Stimulated activated CD4-positive, alpha-beta T cell treated with anti-CD3 and anti-CD28 coated beads, Interleukin-4, amount 100 ng/mL, for 48 hours (primary cell): ENCODE measurements at regions not wholly inside any gene's neighbourhood (a gene's known extent, or its start where the extent isn't known, plus 50 kb on each side); places are given as distances from the start of the nearest gene placed in this dataset.

Experiments used
- DNase-seq, 2 donors: peaks; one replicate each; pipeline ENCODE4 v3.0.0-alpha.2; 2020; ENCODE audit warnings: low read depth in 2 of 2

DNA sequence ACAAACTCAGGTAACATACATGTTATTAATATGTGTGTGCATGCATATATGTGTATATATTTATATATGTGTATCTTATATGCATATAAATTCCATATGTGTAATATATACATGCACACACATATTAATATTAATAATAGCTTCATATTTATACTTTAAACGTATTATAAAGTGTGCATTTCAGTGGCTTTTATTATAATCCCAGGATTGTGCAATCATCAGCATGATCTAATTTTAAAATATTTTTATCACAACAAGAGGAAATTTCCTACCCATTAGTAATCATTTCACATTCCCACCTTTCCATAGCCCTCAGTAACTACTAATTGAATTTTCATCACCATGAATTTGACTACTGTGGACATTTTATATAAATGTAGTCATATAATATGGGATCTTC is 2211.9 kb upstream of the TENM3 start:
- no peak for DNase-seq

DNA sequence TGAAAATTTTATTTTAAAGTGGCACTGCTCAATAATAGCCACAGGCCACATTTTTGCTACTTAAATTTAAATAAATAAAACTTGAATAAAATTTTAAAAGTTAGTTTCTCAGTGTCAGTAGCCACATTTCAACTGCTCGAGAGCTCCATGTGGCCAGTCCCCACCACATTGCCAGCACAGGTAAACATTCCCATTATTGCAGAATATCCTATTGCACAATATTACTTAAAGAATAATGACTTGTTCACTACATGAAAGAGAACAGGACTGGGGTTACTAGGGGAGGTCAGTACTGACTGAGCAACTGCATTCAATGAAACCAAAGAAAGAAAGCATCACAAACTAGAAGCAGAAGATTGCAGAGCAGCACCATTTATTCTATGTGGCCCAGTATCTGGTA is 2201.6 kb upstream of the TENM3 start:
- no peak for DNase-seq

DNA sequence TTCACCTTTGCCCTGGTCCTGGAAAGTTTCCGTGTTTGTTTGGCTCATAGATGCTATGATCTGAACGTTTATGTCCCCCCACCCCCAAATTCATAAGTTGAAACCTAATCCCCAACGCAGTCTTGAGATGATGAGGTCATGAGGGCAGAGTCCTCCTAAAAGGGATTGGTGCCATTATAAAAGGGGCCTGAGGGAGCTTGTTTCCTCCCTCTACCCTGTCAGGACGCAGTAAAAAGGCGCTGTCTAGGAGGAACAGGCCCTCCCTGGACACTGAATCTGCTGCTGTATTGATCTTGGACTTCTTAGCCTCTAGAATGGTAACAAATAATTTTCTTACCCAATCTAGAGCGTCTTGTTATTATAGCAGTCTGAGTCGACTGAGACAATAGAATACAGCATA is 2190.6 kb upstream of the TENM3 start:
- no peak for DNase-seq

DNA sequence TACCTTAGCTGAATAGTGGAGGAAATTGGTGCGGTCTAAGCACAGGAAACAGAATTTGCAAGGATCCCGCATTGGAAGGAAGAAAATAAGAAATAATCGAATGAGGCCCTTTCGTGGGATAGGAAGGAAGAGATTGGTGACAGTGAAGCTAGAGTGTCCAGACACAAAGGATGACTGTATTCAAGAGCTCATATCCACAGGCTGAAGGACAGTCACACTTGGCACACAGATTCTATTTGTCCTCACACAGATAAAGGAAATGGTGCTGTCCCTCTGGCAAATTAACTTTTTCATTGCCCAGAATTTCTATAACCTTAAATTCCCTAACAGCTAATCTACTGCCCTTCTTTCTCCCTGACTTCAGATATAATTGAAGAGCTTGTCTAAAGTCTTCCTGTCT is 2188.9 kb upstream of the TENM3 start:
- DNase-seq = no peak

DNA sequence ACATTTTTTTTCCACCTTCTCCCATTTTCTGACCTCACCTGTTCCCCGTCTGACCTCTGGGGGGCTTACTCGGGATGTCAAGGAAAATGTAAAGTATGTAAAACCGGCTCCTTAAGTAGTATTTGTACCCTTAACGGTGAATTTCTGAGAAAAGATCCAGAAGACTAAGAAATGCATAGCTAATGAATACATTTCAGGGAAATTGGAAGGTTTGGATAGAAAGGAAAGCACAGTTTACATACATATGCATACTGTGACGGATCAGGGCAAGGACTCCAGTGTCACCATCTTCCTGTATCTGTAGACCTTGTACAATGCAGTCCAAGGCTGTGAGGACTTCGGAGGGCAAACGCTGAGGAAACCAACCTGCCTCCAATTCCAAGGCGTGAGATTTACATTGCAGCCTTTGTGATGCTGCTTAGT is 2185.9 kb upstream of the TENM3 start:
- no peak for DNase-seq

DNA sequence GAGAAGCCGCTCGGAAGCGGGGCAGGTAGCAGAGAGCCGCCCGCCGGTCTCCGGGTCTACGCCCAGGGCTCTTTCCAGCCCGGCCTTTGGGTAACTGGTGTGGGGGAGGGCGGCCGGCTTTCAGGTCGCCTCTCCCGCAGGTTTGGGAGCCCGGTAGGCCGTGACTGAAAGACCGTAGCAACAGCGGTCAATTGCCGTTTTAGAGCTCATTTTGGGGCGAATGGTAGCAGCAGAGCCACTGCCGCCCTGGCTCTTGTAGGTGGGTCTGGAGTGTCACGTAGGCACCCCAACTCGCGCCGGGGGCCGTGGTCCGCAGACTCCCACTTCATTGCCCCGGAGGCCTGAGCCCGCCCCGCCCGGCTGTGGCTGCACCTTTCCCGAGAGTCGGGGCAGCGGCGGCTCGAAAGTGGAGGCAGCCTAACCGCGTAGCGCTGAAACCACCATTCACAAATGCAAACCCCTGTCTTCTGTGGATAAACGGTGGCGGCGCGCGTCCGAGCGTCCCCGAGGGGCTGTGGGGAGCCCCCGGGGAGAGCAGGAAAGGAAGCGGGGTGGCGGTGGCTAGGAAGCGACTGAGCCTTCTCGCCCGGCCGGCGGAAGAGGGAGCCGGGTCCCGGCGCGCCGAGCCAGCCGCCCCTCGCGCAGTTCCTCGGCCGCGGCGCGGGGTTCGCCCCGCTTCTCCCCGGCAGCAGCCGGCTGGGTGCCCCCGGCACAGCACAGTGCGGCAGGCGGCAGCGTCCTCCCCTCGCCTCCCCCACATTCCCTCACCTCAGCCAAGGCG is 2185.1 kb upstream of the TENM3 start:
- DNase-seq = no peak

DNA sequence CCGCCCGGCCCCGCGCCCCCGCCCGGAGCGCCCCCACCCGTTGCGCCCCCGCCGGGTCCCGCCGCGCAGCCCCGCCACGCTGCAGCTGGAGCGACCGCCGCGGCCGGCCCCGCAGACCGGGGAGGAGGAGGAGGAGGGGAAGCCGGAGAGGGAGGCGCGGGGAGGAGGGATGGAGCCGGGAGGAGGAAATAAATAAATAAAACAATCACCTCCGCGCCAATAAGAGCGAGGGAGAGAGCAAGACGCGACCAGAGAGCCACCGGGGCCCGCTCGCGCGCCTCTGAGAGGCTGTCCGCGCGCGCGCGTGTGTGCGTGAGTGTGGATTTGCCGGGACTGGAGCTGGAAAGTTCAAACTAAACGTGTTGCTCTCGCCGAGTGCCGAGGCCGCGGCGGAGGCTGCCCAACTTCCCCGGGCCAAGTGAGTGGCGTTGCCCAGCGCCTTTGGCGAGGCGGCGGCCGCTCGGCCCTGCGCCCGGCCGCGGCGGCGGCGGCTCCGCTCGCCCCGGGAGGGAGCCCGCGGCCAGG is 2184.4 kb upstream of the TENM3 start:
- DNase-seq = no peak

DNA sequence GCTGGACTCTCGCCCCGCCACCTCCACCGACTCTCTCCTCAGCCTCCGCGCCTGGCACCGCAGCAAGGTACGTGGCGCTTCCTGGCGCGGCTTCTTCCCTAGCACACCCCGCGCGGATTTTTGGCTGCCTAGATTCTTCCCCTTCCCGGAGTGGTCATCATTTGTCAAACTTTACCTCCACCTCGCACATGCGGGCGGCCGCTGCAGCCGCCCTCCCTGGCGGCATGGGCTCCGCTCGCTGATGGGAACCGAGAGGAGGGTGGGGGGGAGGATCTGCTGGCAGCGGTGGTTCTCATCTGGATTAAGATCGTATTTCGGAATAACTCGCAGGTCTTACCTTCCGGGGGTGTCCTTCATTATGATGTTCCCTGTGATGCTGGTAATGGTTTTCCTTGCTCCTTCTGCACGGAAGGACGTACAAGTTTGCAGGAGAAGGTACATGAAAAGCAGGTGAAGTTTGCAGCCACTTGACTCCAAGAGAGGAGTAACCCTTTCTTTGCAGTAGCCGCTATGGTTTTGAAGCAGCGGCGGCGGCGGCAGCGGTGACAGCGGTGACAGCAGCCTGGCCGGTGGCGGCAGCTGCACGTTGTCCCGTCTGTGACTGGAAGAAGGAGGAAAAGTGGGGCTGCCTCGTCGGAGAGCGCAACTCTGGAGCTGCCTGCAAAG is 2183.9 kb upstream of the TENM3 start:
- DNase-seq = no peak

DNA sequence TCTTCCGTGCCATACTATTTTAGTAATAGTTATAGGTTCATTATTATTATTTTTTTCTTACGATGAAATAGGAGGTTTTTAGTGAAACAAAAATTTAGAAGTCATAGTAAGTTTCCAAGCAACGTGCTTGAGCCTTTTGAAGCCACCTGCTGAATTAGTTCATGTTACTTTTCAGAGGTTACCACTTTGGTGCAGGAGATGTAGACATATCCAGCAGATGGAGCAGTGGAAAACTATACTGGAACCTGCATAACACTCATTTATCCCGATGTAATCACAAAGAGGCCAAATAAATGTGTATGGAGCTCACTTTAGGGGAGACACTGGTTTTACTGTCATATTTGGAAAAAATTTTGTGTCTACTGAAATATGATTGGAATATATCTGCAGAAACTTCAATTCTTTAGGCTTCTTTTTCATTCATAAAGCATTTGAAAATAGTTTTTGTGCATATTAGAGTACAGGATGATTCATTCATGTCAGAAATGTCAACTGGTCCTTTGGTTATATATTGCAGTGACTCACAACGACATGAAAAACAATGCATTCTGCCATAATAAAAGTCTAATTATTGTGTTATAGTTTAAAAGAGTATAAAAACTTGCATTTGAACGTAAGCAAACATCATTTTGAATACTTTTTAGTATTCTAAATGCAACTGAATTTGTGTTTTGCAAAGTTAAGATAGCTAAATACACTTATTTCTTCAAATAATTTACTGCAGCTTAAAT is 2182.9 kb upstream of the TENM3 start:
- no peak for DNase-seq

DNA sequence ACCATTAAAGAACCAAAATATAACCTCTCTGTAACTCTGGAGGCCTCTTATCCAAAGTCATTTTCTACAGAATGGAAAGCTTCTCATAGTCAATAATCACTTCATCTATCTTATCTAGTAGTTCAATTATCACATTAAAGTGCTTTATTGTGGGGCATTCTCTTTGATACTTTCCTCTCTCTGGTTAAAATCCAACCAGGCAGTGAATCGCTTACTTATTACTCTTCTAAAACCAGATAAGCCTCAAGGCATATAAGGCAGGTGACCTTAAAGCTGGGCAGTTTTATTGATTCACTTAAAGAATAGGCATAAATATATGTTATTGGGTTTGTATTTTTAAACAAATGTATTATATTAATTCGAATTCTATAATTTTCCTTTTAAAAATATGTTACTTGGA is 2162.1 kb upstream of the TENM3 start:
- DNase-seq = no peak

DNA sequence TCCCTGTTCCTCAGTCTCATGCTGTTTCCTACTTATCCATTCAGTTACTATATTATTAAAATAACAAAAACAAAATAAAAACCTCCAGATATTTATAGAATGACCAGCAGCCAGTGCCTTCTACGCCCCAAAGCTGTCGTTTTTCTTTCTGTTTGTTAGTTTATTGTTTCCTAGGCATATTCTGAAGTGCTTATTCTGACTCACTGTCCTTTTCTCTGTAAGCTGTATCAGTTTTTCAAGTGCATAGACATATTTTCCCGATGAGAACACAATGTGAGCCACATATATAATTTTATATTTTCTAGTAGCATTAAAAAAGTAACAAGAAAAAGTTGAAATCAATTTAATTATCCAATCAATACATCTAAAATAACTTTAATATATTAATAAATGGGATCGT is 2158.6 kb upstream of the TENM3 start:
- DNase-seq = no peak

DNA sequence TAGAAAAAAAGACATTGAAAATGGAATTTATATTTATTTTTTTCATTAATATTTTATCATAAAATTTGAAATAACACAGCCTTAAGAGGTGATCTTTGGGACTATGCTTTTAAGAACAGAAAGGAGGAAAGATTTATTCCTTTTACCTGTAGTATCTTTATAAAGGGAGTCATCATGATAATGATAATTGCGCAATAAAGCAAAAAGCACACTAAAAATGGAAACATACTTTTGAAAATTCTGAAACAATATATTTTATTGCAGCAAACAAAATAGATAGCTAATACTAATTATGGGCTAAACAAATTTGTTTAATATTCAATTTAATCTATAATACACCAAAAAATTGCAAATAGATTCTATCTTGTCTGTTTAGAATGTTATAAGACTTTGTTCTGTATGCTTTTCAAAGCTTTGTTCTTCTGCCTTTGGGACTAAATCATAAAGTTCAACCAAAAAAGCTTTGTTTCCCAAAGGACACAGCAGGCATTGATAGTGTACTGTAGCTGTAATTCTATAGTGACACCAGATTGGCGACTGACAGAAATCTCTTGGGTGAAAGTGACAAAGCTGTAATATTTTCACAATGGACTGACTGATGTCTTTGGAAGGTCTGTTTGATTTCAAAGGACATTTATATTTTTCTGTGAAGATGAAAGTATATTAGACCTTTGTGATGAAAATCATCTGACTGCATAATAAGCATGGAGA is 2156.6 kb upstream of the TENM3 start:
- DNase-seq = no peak

DNA sequence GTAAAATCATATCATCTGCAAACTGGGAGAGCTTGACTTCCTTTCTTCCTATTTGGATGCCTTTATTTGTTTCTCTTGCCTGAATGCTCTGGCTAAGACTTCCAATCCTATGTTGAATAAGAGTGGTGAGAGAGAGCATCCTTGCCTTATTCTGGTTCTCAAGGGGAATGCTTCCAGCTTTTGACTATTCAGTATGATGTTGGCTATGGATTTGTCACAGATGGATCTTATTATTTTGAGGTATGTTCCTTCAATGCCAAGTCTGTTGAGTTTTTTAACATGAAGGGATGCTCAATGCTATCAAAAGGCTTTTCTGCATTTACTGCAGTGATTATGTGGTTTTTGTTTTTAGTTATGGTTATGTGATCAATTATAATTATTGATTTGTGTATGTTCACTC is 2144.6 kb upstream of the TENM3 start:
- no peak for DNase-seq

DNA sequence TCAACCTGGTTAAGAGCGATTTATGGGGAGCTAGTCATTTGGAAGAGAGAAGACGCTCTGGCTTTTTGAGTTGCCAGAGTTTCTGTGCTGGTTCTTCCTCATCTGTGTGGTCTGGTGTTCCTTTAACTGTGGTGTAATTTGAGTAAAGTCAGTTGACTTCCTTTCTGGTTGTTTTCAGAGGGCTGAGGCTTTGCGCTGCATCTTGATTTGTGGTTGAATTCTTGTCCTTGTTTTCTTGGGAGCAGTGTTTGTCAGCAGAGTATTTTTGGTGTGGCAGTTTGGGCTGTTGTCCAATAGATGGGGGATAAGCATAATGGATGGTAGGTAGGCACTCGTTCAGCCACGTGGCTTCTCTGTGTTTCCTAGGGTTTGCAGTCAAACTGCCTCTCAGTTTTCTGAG is 2143.2 kb upstream of the TENM3 start:
- no peak for DNase-seq

DNA sequence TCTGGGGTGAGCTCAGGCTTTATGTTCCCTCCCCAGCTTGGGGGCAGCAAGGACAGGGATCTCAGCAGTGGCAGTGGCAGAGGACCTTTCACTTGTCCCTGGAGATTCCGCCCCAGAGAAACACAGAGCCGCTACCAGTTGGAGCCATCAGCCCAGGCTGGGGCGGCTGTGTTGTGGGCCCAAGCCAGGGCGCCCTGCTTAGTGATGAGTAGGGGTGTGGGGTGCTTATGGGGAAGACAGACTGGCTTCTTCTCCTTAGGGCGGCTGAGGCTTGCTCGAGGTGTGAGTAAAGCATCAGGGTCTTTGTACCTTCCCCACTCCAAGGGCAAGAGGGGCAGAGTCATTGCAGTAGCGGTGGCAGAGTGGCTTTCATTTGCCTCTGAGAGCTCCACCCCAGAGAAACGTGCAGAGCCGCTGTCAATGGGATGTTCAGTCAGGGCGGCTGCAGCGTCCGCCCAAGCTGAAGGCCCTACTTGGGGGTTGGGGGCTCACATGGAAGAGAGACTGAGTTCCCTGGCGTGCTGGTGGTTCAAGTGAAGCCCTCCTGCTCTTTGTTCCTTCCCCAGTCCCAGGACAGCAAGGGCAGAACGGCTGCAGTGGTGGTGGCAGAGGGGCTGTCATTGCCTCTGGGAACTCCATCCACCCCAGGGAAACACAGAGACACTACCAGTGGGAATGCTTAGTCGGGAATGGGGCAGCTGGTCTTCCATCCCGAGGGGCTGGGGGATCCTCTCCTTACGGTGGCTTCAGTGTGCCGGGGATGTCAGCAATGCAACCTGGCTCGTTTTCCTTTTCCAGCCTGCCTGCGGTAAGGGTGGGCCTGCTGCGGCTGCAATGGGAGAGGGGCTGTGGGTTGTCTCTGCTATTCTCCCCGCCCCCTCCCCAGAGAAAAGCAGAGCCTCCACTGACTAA is 2142.5 kb upstream of the TENM3 start:
- DNase-seq = no peak

DNA sequence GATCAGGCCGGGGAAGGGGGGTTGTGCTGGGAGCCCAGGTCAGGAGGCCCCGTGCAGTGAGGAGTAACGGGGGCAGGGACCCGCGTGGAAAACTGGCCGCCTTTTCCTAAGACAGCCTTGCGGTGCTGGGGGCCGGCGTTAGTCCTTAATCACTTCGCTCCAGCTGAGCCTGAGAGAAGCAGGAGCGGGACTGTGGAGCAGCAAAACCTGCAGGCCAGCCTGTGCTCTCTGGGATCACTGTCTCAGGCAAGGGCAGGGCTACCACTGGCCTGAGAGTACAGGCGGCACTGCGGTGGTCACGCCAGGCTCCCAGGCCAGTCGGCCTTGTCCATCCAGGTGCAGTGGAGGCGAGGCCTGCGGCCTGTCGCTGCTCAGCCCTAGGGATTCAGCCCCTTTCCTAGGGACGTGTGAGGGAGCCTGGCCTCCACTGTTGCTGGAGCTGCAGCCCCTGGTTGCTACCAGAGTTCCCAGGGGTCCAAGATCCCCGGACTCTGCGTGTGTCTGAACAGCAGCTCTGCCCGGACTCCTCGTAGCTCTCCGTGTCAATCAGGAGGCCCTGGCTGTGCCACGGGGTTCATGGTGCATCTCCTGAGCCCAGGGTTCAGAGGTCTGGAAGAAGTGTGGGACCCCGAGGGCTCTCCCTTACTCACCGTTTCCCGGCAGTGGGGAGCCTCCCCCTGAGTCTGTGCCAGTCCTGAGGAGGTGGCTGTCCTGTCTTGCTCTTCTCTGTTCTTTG is 2141.7 kb upstream of the TENM3 start:
- no peak for DNase-seq

DNA sequence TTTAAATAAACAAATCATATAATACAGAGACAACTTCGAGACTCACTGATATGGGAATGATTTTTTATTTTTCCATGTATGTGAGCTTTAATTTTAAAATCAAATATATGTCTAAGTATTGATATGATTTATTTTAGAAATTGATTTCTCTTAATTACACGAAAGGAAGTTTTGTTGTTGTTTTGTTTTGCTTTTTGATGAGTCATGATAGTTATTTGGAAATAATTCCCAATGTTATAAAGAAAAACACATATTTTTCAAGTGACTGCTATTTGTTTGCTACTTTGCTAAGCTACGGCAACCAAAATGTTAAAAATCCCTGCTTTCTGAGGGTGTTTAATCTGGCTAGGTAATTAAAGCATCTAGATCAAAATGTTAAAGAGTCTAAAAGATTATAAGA is 2139.4 kb upstream of the TENM3 start:
- no peak for DNase-seq

DNA sequence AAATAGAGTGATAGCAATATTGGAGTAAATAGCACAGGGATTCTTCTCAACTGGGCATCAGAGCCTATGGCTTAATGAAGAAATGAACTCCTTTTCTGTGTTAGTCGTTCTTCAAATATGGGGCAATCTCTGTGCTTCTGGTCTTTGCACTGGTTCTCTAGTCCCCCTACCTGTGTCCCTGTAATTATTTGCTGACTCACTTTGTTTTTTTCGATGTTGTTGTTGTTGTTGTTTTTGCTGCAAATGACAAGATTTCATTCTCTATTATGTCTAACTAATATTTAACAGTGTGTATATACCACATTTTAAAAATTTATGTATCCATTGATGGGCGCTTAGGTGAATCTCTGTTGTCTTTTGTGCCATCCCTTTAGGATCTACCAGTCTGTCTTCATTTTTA is 2137.8 kb upstream of the TENM3 start:
- DNase-seq = no peak

DNA sequence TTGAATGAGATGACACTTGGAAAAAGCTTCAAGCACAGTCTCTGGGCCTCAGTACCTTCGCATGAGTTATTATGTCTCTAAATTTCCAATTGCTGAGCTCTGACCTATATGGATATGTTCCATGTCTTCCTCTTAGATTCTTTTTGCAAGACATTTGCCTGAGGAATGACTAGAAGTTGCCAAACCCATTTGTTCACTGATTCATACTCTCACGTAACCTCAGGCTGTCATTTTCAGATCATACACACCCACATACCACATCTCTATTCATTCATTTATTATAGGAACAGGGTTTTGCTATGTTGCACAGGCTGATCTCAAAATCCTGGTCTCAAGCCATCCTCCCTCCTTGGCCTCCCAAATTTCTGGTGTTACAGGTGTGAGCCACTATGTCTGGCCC is 2137.1 kb upstream of the TENM3 start:
- no peak for DNase-seq

DNA sequence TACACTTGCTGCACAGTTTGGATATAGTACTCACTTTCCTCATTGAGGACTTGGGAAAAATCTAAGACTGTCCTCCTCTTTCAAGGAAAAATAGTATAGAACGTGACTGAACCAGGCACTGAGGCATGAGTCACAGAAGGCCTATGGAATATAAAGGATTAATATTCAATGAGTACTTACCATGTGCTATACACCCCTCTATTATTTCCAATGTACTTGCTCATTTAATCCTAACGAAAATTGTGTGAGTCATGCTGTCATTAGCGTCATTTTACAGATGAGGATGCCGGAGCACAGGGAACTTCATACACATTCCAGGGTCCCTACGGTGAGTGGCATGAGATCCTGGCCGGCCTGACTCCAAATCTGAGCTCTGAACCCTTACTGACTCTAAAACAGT is 2136.2 kb upstream of the TENM3 start:
- DNase-seq = no peak
